ENCODE measurements at regions not wholly inside any gene's neighbourhood (a gene's known extent, or its start where the extent isn't known, plus 50 kb on each side); places are given as distances from the start of the nearest gene placed in this dataset.

DNA sequence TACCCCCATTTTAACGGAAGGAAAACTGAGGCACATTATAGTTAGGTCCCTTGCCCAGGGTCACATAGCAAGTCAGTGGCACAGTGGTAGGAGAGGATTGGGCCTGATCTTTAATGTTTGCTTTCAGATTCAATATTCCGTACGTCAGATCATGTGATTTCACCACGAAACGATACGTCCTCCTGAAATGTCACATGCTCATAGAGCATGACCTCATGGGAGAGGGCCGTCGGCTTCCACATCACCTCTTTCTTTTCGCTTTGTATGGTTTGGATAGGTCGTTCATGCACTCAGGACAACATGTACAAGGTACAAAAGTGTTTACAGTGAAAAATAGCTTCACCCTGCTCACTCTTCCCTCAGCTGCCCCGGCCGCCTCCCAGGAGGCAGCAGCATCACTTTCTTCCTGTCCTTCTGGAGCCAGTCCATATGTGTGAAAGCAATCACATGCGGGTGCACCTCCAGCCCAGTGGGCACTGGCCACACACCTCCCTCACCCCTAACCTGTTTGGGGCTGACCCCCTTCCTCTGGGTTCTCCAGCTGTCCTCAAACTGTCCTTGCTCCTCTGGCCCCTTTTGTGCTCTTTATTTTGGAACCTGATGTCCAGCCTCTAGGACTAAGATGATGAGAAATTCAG lies 199.9 kb downstream of the FOXL1 start:
- Histone ChIP-seq H3K4me3 (ENCODE audit: low read length) (no peak overlapping the region), H3K4me1 (ENCODE audit: control insufficient read depth, insufficient read depth, low read length) (no peaks in the 10 kb centered on the region), H3K9me3 (ENCODE audit: control insufficient read depth, low read length) (no peaks in the 10 kb centered on the region), H3K27ac (ENCODE audit: low read depth, low read length) (no peak overlapping the region), H3K36me3 (ENCODE audit: control insufficient read depth, insufficient read depth, low read length) (no peaks in the 10 kb centered on the region), H3K27me3 (ENCODE audit: control insufficient read depth, insufficient read depth, low read length, poor library complexity, severe bottlenecking) (no peaks in the 10 kb centered on the region), H3K9ac (ENCODE audit: extremely low read depth, low read length, poor library complexity, severe bottlenecking) (no peak overlapping the region)
- 86% methylated on average over 11 to 13 of the region's 13 CpGs for WGBS, 2 experiments (ENCODE audit: insufficient coverage in 1 of 2, insufficient read length in 1 of 2)
- DNase-seq: no peak
- Mint-ChIP-seq H3K27me3 (ENCODE audit: insufficient read depth) (peaks cover 7% of the 10 kb centered on the region), H3K27ac (no peak overlapping the region), H3K36me3 (ENCODE audit: low read depth) (no peaks in the 10 kb centered on the region), H3K4me3 (no peak overlapping the region), H3K4me1 (peaks cover 4% of the 10 kb centered on the region), H3K9me3 (no peaks in the 10 kb centered on the region)
- TF ChIP-seq, protein P1, sequence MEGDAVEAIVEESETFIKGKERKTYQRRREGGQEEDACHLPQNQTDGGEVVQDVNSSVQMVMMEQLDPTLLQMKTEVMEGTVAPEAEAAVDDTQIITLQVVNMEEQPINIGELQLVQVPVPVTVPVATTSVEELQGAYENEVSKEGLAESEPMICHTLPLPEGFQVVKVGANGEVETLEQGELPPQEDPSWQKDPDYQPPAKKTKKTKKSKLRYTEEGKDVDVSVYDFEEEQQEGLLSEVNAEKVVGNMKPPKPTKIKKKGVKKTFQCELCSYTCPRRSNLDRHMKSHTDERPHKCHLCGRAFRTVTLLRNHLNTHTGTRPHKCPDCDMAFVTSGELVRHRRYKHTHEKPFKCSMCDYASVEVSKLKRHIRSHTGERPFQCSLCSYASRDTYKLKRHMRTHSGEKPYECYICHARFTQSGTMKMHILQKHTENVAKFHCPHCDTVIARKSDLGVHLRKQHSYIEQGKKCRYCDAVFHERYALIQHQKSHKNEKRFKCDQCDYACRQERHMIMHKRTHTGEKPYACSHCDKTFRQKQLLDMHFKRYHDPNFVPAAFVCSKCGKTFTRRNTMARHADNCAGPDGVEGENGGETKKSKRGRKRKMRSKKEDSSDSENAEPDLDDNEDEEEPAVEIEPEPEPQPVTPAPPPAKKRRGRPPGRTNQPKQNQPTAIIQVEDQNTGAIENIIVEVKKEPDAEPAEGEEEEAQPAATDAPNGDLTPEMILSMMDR (conservative IDR thresholded peaks at IDR 0.05): no peak

- Histone ChIP-seq H3K9me3 (ENCODE audit: control insufficient read depth, low read length) (no peaks in the 10 kb centered on the region), H3K36me3 (ENCODE audit: control insufficient read depth, insufficient read depth, low read length) (no peaks in the 10 kb centered on the region), H3K27me3 (ENCODE audit: control insufficient read depth, insufficient read depth, low read length, poor library complexity, severe bottlenecking) (no peaks in the 10 kb centered on the region), H3K4me1 (ENCODE audit: control insufficient read depth, insufficient read depth, low read length) (no peaks in the 10 kb centered on the region), H3K4me3 (ENCODE audit: low read length) (no peak overlapping the region), H3K9ac (ENCODE audit: extremely low read depth, low read length, poor library complexity, severe bottlenecking) (no peak overlapping the region), H3K27ac (ENCODE audit: low read depth, low read length) (no peak overlapping the region)
- no peak for DNase-seq
- Mint-ChIP-seq H3K27me3 (ENCODE audit: insufficient read depth) (peaks cover 7% of the 10 kb centered on the region), H3K9me3 (no peaks in the 10 kb centered on the region), H3K4me3 (no peak overlapping the region), H3K36me3 (ENCODE audit: low read depth) (no peaks in the 10 kb centered on the region), H3K27ac (no peak overlapping the region), H3K4me1 (peaks cover 4% of the 10 kb centered on the region)
- 88 to 97% methylated on average over 6 to 9 of the region's 9 CpGs for WGBS, 2 experiments (ENCODE audit: insufficient coverage in 1 of 2, insufficient read length in 1 of 2)
- TF ChIP-seq, protein P1 (conservative IDR thresholded peaks at IDR 0.05): no peak
Measured at GRCh38 chr16:86778978-86779377, 200.6 kb downstream of the FOXL1 start.

DNA sequence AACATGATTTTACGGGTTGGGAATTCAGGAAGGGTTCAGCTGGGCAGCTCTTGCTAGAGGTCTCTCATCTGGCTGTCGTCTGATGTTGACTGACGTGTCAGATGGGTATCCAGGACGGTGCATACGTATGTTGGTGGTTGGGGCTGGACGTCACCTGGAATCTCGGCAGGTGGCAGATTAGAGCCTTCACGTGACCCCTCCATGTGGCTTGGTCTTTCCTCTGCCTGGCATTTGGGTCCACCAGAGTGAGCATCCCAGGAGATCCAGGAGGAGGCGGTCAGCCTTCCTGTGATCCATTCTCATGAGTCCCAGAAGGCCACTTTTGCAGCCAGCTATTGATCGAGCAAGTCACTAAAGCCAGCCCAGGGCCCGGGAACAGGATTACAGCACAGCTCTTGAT lies 202.7 kb downstream of the FOXL1 start:
- Histone ChIP-seq H3K4me3 (ENCODE audit: low read length) (no peak overlapping the region), H3K27me3 (ENCODE audit: control insufficient read depth, insufficient read depth, low read length, poor library complexity, severe bottlenecking) (no peaks in the 10 kb centered on the region), H3K36me3 (ENCODE audit: control insufficient read depth, insufficient read depth, low read length) (no peaks in the 10 kb centered on the region), H3K27ac (ENCODE audit: low read depth, low read length) (no peak overlapping the region), H3K9ac (ENCODE audit: extremely low read depth, low read length, poor library complexity, severe bottlenecking) (no peak overlapping the region), H3K9me3 (ENCODE audit: control insufficient read depth, low read length) (no peaks in the 10 kb centered on the region), H3K4me1 (ENCODE audit: control insufficient read depth, insufficient read depth, low read length) (no peaks in the 10 kb centered on the region)
- peaks cover 7% of the 10 kb centered on the region for H3K27me3 Mint-ChIP-seq (ENCODE audit: insufficient read depth)
- no peak overlapping the region for H3K4me3 Mint-ChIP-seq
- H3K27ac Mint-ChIP-seq: no peak overlapping the region
- no peak for DNase-seq
- H3K9me3 Mint-ChIP-seq: no peaks in the 10 kb centered on the region
- H3K36me3 Mint-ChIP-seq (ENCODE audit: low read depth): no peaks in the 10 kb centered on the region
- H3K4me1 Mint-ChIP-seq: no peaks in the 10 kb centered on the region
- 91 to 92% methylated on average over 8 to 11 of the region's 11 CpGs for WGBS, 2 experiments (ENCODE audit: insufficient coverage in 1 of 2, insufficient read length in 1 of 2)
- TF ChIP-seq, protein P1 (conservative IDR thresholded peaks at IDR 0.05): no peak

Measured in endodermal cell (in vitro differentiated cells).